Keratinocyte (primary cell): ENCODE measurements at regions not wholly inside any gene's neighbourhood (a gene's known extent, or its start where the extent isn't known, plus 50 kb on each side); places are given as distances from the start of the nearest gene placed in this dataset.

ENCODE experiments used
- DNase-seq: peaks from one replicate; pipeline ENCODE4 v3.0.0-alpha.2; 2011; ENCODE audit warnings: low read depth, missing footprints, low spot score
- FAIRE-seq: peaks from 2 replicates; lab custom pipeline; 2011; peaks lifted over from hg19 to GRCh38; lab: Jason Lieb, UNC
- H2AFZ ChIP-seq: 2 replicates; pipeline ENCODE4 v1.6.0; 2012; ENCODE audit warnings: low read length, control low read depth, inconsistent platforms; ENCODE audit not compliant: control insufficient read depth
- H3K27ac ChIP-seq: 2 replicates; pipeline ENCODE4 v1.5.1; 2011; ENCODE audit warnings: low read length; ENCODE audit not compliant: control insufficient read depth, insufficient read depth
- H3K27me3 ChIP-seq: 3 replicates; pipeline ENCODE4 v1.6.0; 2011; ENCODE audit warnings: low read length; ENCODE audit not compliant: control insufficient read depth, insufficient read depth; ENCODE audit errors: extremely low read depth
- H3K36me3 ChIP-seq, 2 experiments: 2 replicates in 1 of 2; 3 replicates in 1 of 2; pipeline ENCODE4 v1.5.1; 2011; ENCODE audit warnings: low read length in 2 of 2, mild to moderate bottlenecking in 1 of 2; ENCODE audit not compliant: control insufficient read depth in 2 of 2, insufficient read depth in 2 of 2; ENCODE audit errors: extremely low read depth in 1 of 2
- H3K4me1 ChIP-seq: 3 replicates; pipeline ENCODE4 v1.5.1; 2011; ENCODE audit warnings: low read length; ENCODE audit not compliant: control insufficient read depth, insufficient read depth; ENCODE audit errors: extremely low read depth
- H3K4me2 ChIP-seq: 3 replicates; pipeline ENCODE4 v1.6.0; 2011; ENCODE audit warnings: low read depth, low read length; ENCODE audit not compliant: control insufficient read depth, insufficient read depth; ENCODE audit errors: extremely low read depth
- H3K4me3 ChIP-seq, 3 experiments: fragments of 200-600 bp in 1 of 3; sonication (generic) in 1 of 3; 2 replicates in 2 of 3; 3 replicates in 1 of 3; pipeline ENCODE4 v1.5.1; 2011 to 2016; ENCODE audit warnings: low read length in 3 of 3, mild to moderate bottlenecking in 3 of 3, control low read depth in 2 of 3, inconsistent platforms in 1 of 3, low read depth in 1 of 3, mixed read lengths in 1 of 3, mixed run types in 1 of 3, moderate library complexity in 1 of 3; ENCODE audit not compliant: control insufficient read depth in 2 of 3, insufficient read depth in 2 of 3; ENCODE audit errors: extremely low read depth in 1 of 3
- H3K79me2 ChIP-seq: 2 replicates; pipeline ENCODE4 v1.6.0; 2012; ENCODE audit warnings: low read length; ENCODE audit not compliant: control insufficient read depth, insufficient read depth
- H3K9ac ChIP-seq: 3 replicates; pipeline ENCODE4 v1.6.0; 2011; ENCODE audit warnings: low read length; ENCODE audit not compliant: control insufficient read depth, insufficient read depth; ENCODE audit errors: extremely low read depth
- H3K9me1 ChIP-seq: 3 replicates; pipeline ENCODE4 v1.6.0; 2011; ENCODE audit warnings: low read length; ENCODE audit not compliant: control insufficient read depth, insufficient read depth; ENCODE audit errors: extremely low read depth
- H3K9me3 ChIP-seq: 2 replicates; pipeline ENCODE4 v1.5.1; 2012; ENCODE audit warnings: low read depth, low read length; ENCODE audit not compliant: control insufficient read depth
- H4K20me1 ChIP-seq: 3 replicates; pipeline ENCODE4 v1.6.0; 2011; ENCODE audit warnings: low read length; ENCODE audit not compliant: control insufficient read depth, insufficient read depth; ENCODE audit errors: extremely low read depth
- CTCF ChIP-seq, 3 experiments: IDR thresholded peaks in 1 of 3; conservative IDR thresholded peaks in 1 of 3; optimal IDR thresholded peaks in 1 of 3; 2 replicates in 2 of 3; 3 replicates in 1 of 3; pipeline versions ENCODE3 to v1.5.1; 2011; ENCODE audit warnings: low read length in 3 of 3, mild to moderate bottlenecking in 3 of 3, moderate library complexity in 2 of 3, control low read depth in 1 of 3, inconsistent platforms in 1 of 3; ENCODE audit not compliant: insufficient read depth in 2 of 3; ENCODE audit errors: extremely low read depth in 1 of 3
- EZH2 ChIP-seq: IDR thresholded peaks from one replicate; pipeline ENCODE4 v1.6.1; 2012; ENCODE audit warnings: inconsistent platforms, mild to moderate bottlenecking, low read length, moderate library complexity
- dilution Hi-C: fragments of 300-500 bp; cut with MboI; formaldehyde crosslinking; loops from one replicate; pipeline ENCODE4 v1.7.0; 2020; ENCODE audit warnings: low sequenced_read_pairs; ENCODE audit not compliant: extremely low pct_ligation_motif_present

GRCh38 chr2:221205103-221205673, 366.9 kb downstream of the EPHA4 start:
- H3K9me3 ChIP-seq: no peaks in the 10 kb centered on the region
- H3K4me1 ChIP-seq: no peaks in the 10 kb centered on the region
- TF ChIP-seq CTCF (optimal IDR thresholded peaks at IDR 0.05 in 1 of 3, IDR thresholded peaks at IDR 0.05 in 1 of 3, conservative IDR thresholded peaks at IDR 0.05 in 1 of 3; ENCODE audit: extremely low read depth in 1 of 3, insufficient read depth in 2 of 3, low read length in 3 of 3) (no peak), EZH2 (no peak)
- no peaks in the 10 kb centered on the region for H3K27me3 ChIP-seq
- no peaks in the 10 kb centered on the region for H3K79me2 ChIP-seq
- FAIRE-seq: no peak
- H3K36me3 ChIP-seq: no peaks in the 10 kb centered on the region
- DNase-seq: no peak
- no peak overlapping the region for H2AFZ ChIP-seq
- no peak overlapping the region for H3K4me2 ChIP-seq
- H3K9ac ChIP-seq: no peak overlapping the region
- no peaks in the 10 kb centered on the region for H3K9me1 ChIP-seq
- H4K20me1 ChIP-seq: no peaks in the 10 kb centered on the region
- dilution Hi-C loops: no loop called here
- no peak overlapping the region for H3K27ac ChIP-seq
- H3K4me3 ChIP-seq: no peak overlapping the region

GRCh38 chr2:221210686-221211085, 361.4 kb downstream of the EPHA4 start:
- Histone ChIP-seq H2AFZ (no peak overlapping the region), H3K9ac (no peak overlapping the region), H3K4me2 (no peak overlapping the region), H3K4me3 (no peak overlapping the region), H3K27me3 (no peaks in the 10 kb centered on the region), H3K36me3 (no peaks in the 10 kb centered on the region), H3K27ac (no peak overlapping the region), H3K4me1 (no peaks in the 10 kb centered on the region), H3K79me2 (no peaks in the 10 kb centered on the region), H3K9me1 (no peaks in the 10 kb centered on the region), H4K20me1 (no peaks in the 10 kb centered on the region), H3K9me3 (no peaks in the 10 kb centered on the region)
- DNase-seq (no peak), FAIRE-seq (no peak)
- TF ChIP-seq EZH2 (no peak), CTCF (optimal IDR thresholded peaks at IDR 0.05 in 1 of 3, IDR thresholded peaks at IDR 0.05 in 1 of 3, conservative IDR thresholded peaks at IDR 0.05 in 1 of 3; ENCODE audit: extremely low read depth in 1 of 3, insufficient read depth in 2 of 3, low read length in 3 of 3) (no peak)
- dilution Hi-C loops: no loop called here
